Erythroblast (primary cell): ENCODE measurements at regions not wholly inside any gene's neighbourhood (a gene's known extent, or its start where the extent isn't known, plus 50 kb on each side); places are given as distances from the start of the nearest gene placed in this dataset.

Experiments
- GATA1 ChIP-seq: IDR thresholded peaks from 2 replicates; pipeline ENCODE4 v1.6.1; 2011; ENCODE audit warnings: low read depth, mild to moderate bottlenecking, control low read depth, low read length, moderate library complexity
- POLR2A ChIP-seq: IDR thresholded peaks from 2 replicates; pipeline ENCODE4 v1.6.1; 2011; ENCODE audit warnings: mild to moderate bottlenecking, low read length

- TF ChIP-seq POLR2A = no peak
- no peak for TF ChIP-seq GATA1
Measured at GRCh38 chr1:58094221-58094620, 452.3 kb downstream of the OMA1 start.
